GM12872 (cell line): ENCODE measurements at regions not wholly inside any gene's neighbourhood (a gene's known extent, or its start where the extent isn't known, plus 50 kb on each side); places are given as distances from the start of the nearest gene placed in this dataset.

Experiments
- CTCF ChIP-seq: IDR thresholded peaks from 3 replicates; pipeline ENCODE4 v1.5.1; 2011; ENCODE audit warnings: low read depth, mild to moderate bottlenecking, low read length, moderate library complexity; ENCODE audit not compliant: insufficient read depth

- TF ChIP-seq CTCF: no peak
Observed at GRCh38 chr14:37994846-37995372, 212.8 kb upstream of the SSTR1 start.

- TF ChIP-seq CTCF: no peak
Observed at GRCh38 chr14:37997017-37997416, 210.7 kb upstream of the SSTR1 start.

GRCh38 chr14:38000340-38000739 lies 207.4 kb upstream of the SSTR1 start:
- no peak for TF ChIP-seq CTCF

GRCh38 chr14:38001501-38001900 lies 206.2 kb upstream of the SSTR1 start:
- TF ChIP-seq CTCF: no peak

- TF ChIP-seq CTCF: no peak
Observed at GRCh38 chr14:38003746-38004609, 203.7 kb upstream of the SSTR1 start.

- no peak for TF ChIP-seq CTCF
Observed at GRCh38 chr14:38004610-38004879, 203.2 kb upstream of the SSTR1 start.

GRCh38 chr14:38012056-38012455 lies 195.6 kb upstream of the SSTR1 start:
- no peak for TF ChIP-seq CTCF

GRCh38 chr14:38016497-38016896 lies 191.2 kb upstream of the SSTR1 start:
- TF ChIP-seq CTCF: peak; percentile 29; the same call in 1 of the 3 replicates
